HG02642 (cell line): ENCODE measurements at regions not wholly inside any gene's neighbourhood (a gene's known extent, or its start where the extent isn't known, plus 50 kb on each side); places are given as distances from the start of the nearest gene placed in this dataset.

Source experiments
- ATAC-seq: cut with Tn5 transposase; IDR thresholded peaks from one replicate; pipeline ENCODE4 v1.9.1; 2021; ENCODE audit warnings: mild to moderate bottlenecking; ENCODE audit not compliant: unreplicated experiment, poor library complexity

- ATAC-seq: no peak
These were observed 191.6 kb upstream of the TNP1 start for GRCh38 chr2:217051416-217051815.

GRCh38 chr2:217049956-217050355, 190.1 kb upstream of the TNP1 start:
- no peak for ATAC-seq

GRCh38 chr2:217049422-217049821, 189.6 kb upstream of the TNP1 start:
- ATAC-seq: no peak

GRCh38 chr2:217048730-217049129, 188.9 kb upstream of the TNP1 start:
- no peak for ATAC-seq

GRCh38 chr2:217047631-217048030, 187.8 kb upstream of the TNP1 start:
- ATAC-seq: no peak

GRCh38 chr2:217047209-217047608, 187.3 kb upstream of the TNP1 start:
- ATAC-seq: no peak

- no peak for ATAC-seq
These were observed 186.0 kb upstream of the TNP1 start for GRCh38 chr2:217045700-217046475.

- ATAC-seq: no peak
These were observed 180.2 kb upstream of the TNP1 start for GRCh38 chr2:217040099-217040498.

- no peak for ATAC-seq
These were observed 178.1 kb upstream of the TNP1 start for GRCh38 chr2:217038001-217038400.

GRCh38 chr2:217037353-217037752, 177.5 kb upstream of the TNP1 start:
- ATAC-seq: no peak

- ATAC-seq: no peak
These were observed 176.1 kb upstream of the TNP1 start for GRCh38 chr2:217035967-217036366.

- ATAC-seq: no peak
These were observed 173.3 kb upstream of the TNP1 start for GRCh38 chr2:217033186-217033585.

- no peak for ATAC-seq
These were observed 171.6 kb upstream of the TNP1 start for GRCh38 chr2:217031445-217031844.

GRCh38 chr2:217030081-217030480, 170.2 kb upstream of the TNP1 start:
- ATAC-seq: no peak

- ATAC-seq: no peak
These were observed 168.3 kb upstream of the TNP1 start for GRCh38 chr2:217028128-217028527.

- no peak for ATAC-seq
These were observed 167.6 kb upstream of the TNP1 start for GRCh38 chr2:217027414-217027813.

- no peak for ATAC-seq
These were observed 166.7 kb upstream of the TNP1 start for GRCh38 chr2:217026569-217026968.

GRCh38 chr2:217026161-217026560, 166.3 kb upstream of the TNP1 start:
- ATAC-seq: no peak

GRCh38 chr2:217023611-217024010, 163.7 kb upstream of the TNP1 start:
- ATAC-seq: no peak

GRCh38 chr2:217017456-217018252, 157.8 kb upstream of the TNP1 start:
- ATAC-seq: no peak

- ATAC-seq: no peak
These were observed 157.0 kb upstream of the TNP1 start for GRCh38 chr2:217016796-217017419.
